Peyer's patch (tissue), 4 donors: ENCODE measurements at regions not wholly inside any gene's neighbourhood (a gene's known extent, or its start where the extent isn't known, plus 50 kb on each side); places are given as distances from the start of the nearest gene placed in this dataset.
"Not testable (repeated sequence)": the region's sequence is repeated elsewhere in the genome, so short reads cannot be mapped to it uniquely, and the experiment has no call there.

Experiments used
- DNase-seq, 3 donors: peaks; one replicate each; pipeline ENCODE4 v3.0.0-alpha.2; 2017 to 2019
- H3K27ac ChIP-seq, 4 donors: fragments of 200-600 bp; sonication (generic); one replicate each; pipeline ENCODE4 v1.5.1; 2016 to 2019
- H3K27me3 ChIP-seq, 2 donors: fragments of 200-600 bp; sonication (generic); one replicate each; pipeline ENCODE4 v1.5.1; 2019
- H3K36me3 ChIP-seq, 3 donors: fragments of 200-600 bp; sonication (generic); one replicate each; pipeline ENCODE4 v1.5.1; 2016 to 2019
- H3K4me1 ChIP-seq, 4 donors: fragments of 200-600 bp; sonication (generic); one replicate each; pipeline ENCODE4 v1.5.1; 2016 to 2019
- H3K4me3 ChIP-seq, 4 donors: fragments of 200-600 bp; sonication (generic); 1 replicate in 3 of 4; 2 replicates in 1 of 4; pipeline ENCODE4 v1.5.1; 2016 to 2019; ENCODE audit warnings: mild to moderate bottlenecking in 1 of 4
- H3K9me3 ChIP-seq, 4 donors: fragments of 200-600 bp; sonication (generic); one replicate each; pipeline ENCODE4 v1.5.1; 2016 to 2019; ENCODE audit warnings: mild to moderate bottlenecking in 1 of 4
- POLR2A ChIP-seq, 2 donors: fragments of 450-650 bp; IDR thresholded peaks; one replicate each; pipeline ENCODE4 v1.5.1; 2017; ENCODE audit warnings: antibody characterized with exemption in 2 of 2, mild to moderate bottlenecking in 2 of 2, moderate library complexity in 2 of 2
- TF ChIP-seq, protein P1 (sequence below), 6 experiments: fragments of 450-650 bp in 4 of 6; fragments of 200-600 bp in 2 of 6; sonication (generic) in 1 of 6; IDR thresholded peaks; one replicate each; pipeline ENCODE4 v1.5.1; 2017 to 2019; ENCODE audit warnings: antibody characterized with exemption in 6 of 6, mild to moderate bottlenecking in 3 of 6, moderate library complexity in 1 of 6

DNA sequence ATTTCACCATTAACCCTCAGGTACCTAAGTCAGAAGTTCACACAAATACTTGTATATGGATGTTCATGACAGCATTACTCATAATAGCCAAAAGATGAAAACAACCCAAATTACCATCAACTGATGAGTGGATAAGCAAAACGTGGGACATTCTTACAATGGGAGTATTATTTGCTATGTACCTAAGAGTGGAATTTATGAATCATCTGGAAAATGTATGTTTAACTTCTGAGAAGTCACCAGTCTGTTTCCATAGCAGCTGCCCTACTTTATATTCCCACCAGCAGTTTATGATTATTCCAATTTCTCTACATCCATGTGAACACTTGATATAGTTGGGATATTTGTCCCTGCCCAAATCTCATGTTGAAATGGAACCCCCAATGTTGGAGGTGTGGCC lies 1478.9 kb downstream of the PCDH19 start:
- no peaks in the 10 kb centered on the region for H3K9me3 ChIP-seq
- no peaks in the 10 kb centered on the region for H3K4me1 ChIP-seq
- no peak overlapping the region for H3K27ac ChIP-seq
- no peak overlapping the region for H3K4me3 ChIP-seq
- DNase-seq: no peak
- TF ChIP-seq, protein P1, sequence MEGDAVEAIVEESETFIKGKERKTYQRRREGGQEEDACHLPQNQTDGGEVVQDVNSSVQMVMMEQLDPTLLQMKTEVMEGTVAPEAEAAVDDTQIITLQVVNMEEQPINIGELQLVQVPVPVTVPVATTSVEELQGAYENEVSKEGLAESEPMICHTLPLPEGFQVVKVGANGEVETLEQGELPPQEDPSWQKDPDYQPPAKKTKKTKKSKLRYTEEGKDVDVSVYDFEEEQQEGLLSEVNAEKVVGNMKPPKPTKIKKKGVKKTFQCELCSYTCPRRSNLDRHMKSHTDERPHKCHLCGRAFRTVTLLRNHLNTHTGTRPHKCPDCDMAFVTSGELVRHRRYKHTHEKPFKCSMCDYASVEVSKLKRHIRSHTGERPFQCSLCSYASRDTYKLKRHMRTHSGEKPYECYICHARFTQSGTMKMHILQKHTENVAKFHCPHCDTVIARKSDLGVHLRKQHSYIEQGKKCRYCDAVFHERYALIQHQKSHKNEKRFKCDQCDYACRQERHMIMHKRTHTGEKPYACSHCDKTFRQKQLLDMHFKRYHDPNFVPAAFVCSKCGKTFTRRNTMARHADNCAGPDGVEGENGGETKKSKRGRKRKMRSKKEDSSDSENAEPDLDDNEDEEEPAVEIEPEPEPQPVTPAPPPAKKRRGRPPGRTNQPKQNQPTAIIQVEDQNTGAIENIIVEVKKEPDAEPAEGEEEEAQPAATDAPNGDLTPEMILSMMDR (IDR thresholded peaks at IDR 0.05): no peak
- TF ChIP-seq POLR2A (IDR thresholded peaks at IDR 0.05): no peak
- no peaks in the 10 kb centered on the region for H3K36me3 ChIP-seq
- H3K27me3 ChIP-seq: no peaks in the 10 kb centered on the region

DNA sequence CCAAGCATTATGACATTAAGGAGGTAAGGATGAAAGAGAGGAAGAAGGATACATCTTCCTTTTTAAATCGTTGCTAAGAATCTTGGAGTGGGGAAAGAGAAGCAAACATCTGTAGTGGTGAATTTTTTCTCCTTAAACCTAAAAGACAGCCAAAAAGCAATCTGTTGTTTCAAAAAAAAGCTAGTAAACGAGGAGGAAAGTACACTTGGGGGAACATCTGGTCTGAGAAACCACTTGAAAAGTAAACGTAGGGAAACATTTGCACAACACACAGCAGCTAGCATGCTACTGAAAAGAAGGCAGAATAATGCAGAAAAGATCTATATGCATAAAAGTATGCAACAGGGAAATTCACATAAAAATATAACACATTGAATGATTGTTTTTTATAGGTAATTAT lies 1485.6 kb downstream of the PCDH19 start:
- Histone ChIP-seq H3K36me3 (no peaks in the 10 kb centered on the region), H3K4me3 (no peak overlapping the region), H3K9me3 (no peaks in the 10 kb centered on the region), H3K27me3 (no peaks in the 10 kb centered on the region), H3K4me1 (no peaks in the 10 kb centered on the region), H3K27ac (no peak overlapping the region)
- TF ChIP-seq, protein P1 (IDR thresholded peaks at IDR 0.05): no peak
- TF ChIP-seq POLR2A (IDR thresholded peaks at IDR 0.05): no peak
- DNase-seq: no peak

DNA sequence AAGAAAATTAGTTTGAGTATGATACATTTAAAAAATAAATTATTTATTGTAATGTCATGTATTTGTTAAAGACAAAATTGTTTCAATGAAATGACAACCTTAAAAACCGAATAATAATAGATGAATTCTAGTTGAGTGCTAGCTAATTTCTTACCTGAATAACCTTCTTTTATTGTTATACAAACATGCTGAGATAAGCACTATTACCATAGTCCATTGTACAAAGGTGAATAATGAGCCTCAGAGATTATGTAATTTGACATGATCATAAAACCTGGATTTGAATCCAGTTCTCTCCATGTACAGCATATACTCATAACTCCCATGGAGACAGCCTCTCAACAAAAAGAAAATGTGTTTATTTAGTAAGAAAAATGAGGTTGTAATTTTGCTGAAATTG lies 1512.9 kb downstream of the PCDH19 start:
- no peak overlapping the region for H3K27ac ChIP-seq
- H3K36me3 ChIP-seq: no peaks in the 10 kb centered on the region
- no peaks in the 10 kb centered on the region for H3K4me1 ChIP-seq
- no peak overlapping the region for H3K4me3 ChIP-seq
- no peaks in the 10 kb centered on the region for H3K27me3 ChIP-seq
- H3K9me3 ChIP-seq: no peaks in the 10 kb centered on the region
- no peak for DNase-seq
- TF ChIP-seq, protein P1 (IDR thresholded peaks at IDR 0.05): no peak
- TF ChIP-seq POLR2A (IDR thresholded peaks at IDR 0.05): no peak

DNA sequence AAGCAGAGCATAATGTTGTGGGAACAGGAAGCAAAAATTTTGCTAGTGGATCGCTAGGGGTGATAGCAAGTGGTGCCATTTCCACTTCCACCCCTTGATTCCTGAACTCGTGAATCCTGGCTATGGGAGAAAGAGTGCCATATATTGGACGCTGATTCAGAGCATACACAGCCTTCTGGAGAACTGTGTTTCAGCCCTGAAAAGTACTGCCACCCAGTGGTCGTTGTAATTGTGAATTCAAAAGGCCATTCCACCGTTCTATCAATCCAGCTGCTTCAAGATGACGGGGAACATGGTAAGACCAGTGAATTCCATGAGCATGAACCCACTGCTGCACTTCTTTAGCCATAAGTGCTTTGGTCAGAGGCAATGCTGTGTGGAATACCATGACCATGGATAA lies 1559.4 kb downstream of the PCDH19 start:
- not testable (repeated sequence) for DNase-seq, H3K4me3 ChIP-seq, H3K9me3 ChIP-seq, H3K27ac ChIP-seq, H3K27me3 ChIP-seq, H3K4me1 ChIP-seq, H3K36me3 ChIP-seq
